SK-N-SH treated with all-trans-retinoic acid at 6 μM for 48 hours (cell line): ENCODE measurements at regions not wholly inside any gene's neighbourhood (a gene's known extent, or its start where the extent isn't known, plus 50 kb on each side); places are given as distances from the start of the nearest gene placed in this dataset.

Experiments
- ATAC-seq: fragments of 200-7000 bp; cut with Tn5 transposase; 3 replicates; pipeline ENCODE4 v1.9.1; 2020; ENCODE audit warnings: mild to moderate bottlenecking, moderate library complexity
- ARNTL ChIP-seq: fragments of 450-650 bp; formaldehyde crosslinking; IDR thresholded peaks from 2 replicates; pipeline ENCODE4 v1.5.0; 2020; ENCODE audit warnings: low read depth, mild to moderate bottlenecking, moderate library complexity, borderline replicate concordance
- BACH2 ChIP-seq: fragments of 250-450 bp; sonication (Bioruptor Pico); IDR thresholded peaks from 2 replicates; pipeline ENCODE4 v1.9.0; 2021; ENCODE audit warnings: mild to moderate bottlenecking, borderline replicate concordance
- CREB5 ChIP-seq: fragments of 250-450 bp; sonication (Bioruptor Pico); IDR thresholded peaks from 2 replicates; pipeline ENCODE4 v1.5.1; 2020; ENCODE audit warnings: low read depth, mild to moderate bottlenecking, moderate library complexity
- CSDC2 ChIP-seq: fragments of 250-450 bp; sonication (Bioruptor Pico); IDR thresholded peaks from 2 replicates; pipeline ENCODE4 v1.5.0; 2020; ENCODE audit warnings: mild to moderate bottlenecking, moderate library complexity
- ESRRG ChIP-seq: fragments of 250-450 bp; sonication (Bioruptor Pico); IDR thresholded peaks from 2 replicates; pipeline ENCODE4 v1.6.1; 2021; ENCODE audit warnings: mild to moderate bottlenecking
- GLIS3 ChIP-seq: fragments of 250-450 bp; sonication (Bioruptor Pico); IDR thresholded peaks from 2 replicates; pipeline ENCODE4 v1.5.0; 2020; ENCODE audit warnings: mild to moderate bottlenecking, moderate library complexity
- ISL1 ChIP-seq: fragments of 250-450 bp; sonication (Bioruptor Pico); IDR thresholded peaks from 2 replicates; pipeline ENCODE4 v2.1.2; 2022; ENCODE audit warnings: mild to moderate bottlenecking, moderate library complexity
- OSR1 ChIP-seq: fragments of 250-450 bp; sonication (Bioruptor Pico); IDR thresholded peaks from 2 replicates; pipeline ENCODE4 v1.8.0; 2022; ENCODE audit warnings: moderate library complexity, mild to moderate bottlenecking, inconsistent platforms
- PATZ1 ChIP-seq: fragments of 250-450 bp; sonication (Bioruptor Pico); IDR thresholded peaks from 2 replicates; pipeline ENCODE4 v1.8.0; 2020; ENCODE audit warnings: mild to moderate bottlenecking, moderate library complexity, borderline replicate concordance
- POU6F1 ChIP-seq: fragments of 250-450 bp; sonication (Bioruptor Pico); IDR thresholded peaks from 2 replicates; pipeline ENCODE4 v1.8.0; 2021; ENCODE audit warnings: low read depth, mild to moderate bottlenecking, moderate library complexity, borderline replicate concordance
- PPARA ChIP-seq: fragments of 250-450 bp; sonication (Bioruptor Pico); IDR thresholded peaks from 2 replicates; pipeline ENCODE4 v1.5.0; 2020; ENCODE audit warnings: mild to moderate bottlenecking, borderline replicate concordance
- RARB ChIP-seq: fragments of 250-450 bp; sonication (Bioruptor Pico); IDR thresholded peaks from 2 replicates; pipeline ENCODE4 v1.8.0; 2021; ENCODE audit warnings: mild to moderate bottlenecking, moderate library complexity
- SNAI2 ChIP-seq: fragments of 250-450 bp; sonication (Bioruptor Pico); IDR thresholded peaks from 2 replicates; pipeline ENCODE4 v1.5.0; 2020; ENCODE audit warnings: mild to moderate bottlenecking, moderate library complexity
- TOX ChIP-seq: fragments of 250-450 bp; sonication (Bioruptor Pico); IDR thresholded peaks from 2 replicates; pipeline ENCODE4 v1.8.0; 2021; ENCODE audit warnings: mild to moderate bottlenecking, moderate library complexity, borderline replicate concordance
- TSHZ2 ChIP-seq: fragments of 250-450 bp; sonication (Bioruptor Pico); IDR thresholded peaks from 2 replicates; pipeline ENCODE4 v1.5.0; 2020; ENCODE audit warnings: mild to moderate bottlenecking, moderate library complexity
- ZC3H10 ChIP-seq: fragments of 250-450 bp; sonication (Bioruptor Pico); IDR thresholded peaks from 2 replicates; pipeline ENCODE4 v1.5.1; 2021; ENCODE audit warnings: mild to moderate bottlenecking, moderate library complexity
- ZFP3 ChIP-seq: fragments of 250-450 bp; sonication (Bioruptor Pico); IDR thresholded peaks from 2 replicates; pipeline ENCODE4 v1.5.0; 2020; ENCODE audit warnings: mild to moderate bottlenecking, moderate library complexity
- ZFP30 ChIP-seq: fragments of 450-650 bp; formaldehyde crosslinking; IDR thresholded peaks from 2 replicates; pipeline ENCODE4 v1.5.0; 2022; ENCODE audit warnings: mild to moderate bottlenecking, moderate library complexity
- ZNF565 ChIP-seq: fragments of 450-650 bp; formaldehyde crosslinking; conservative IDR thresholded peaks from 2 replicates; pipeline ENCODE4 v1.5.0; 2020; ENCODE audit warnings: low read depth, mild to moderate bottlenecking, moderate library complexity
- ZNF70 ChIP-seq: fragments of 450-650 bp; formaldehyde crosslinking; IDR thresholded peaks from 2 replicates; pipeline ENCODE4 v1.5.0; 2020; ENCODE audit warnings: mild to moderate bottlenecking, moderate library complexity
- ZNF8 ChIP-seq: fragments of 450-650 bp; formaldehyde crosslinking; IDR thresholded peaks from 2 replicates; pipeline ENCODE4 v1.5.0; 2020; ENCODE audit warnings: mild to moderate bottlenecking, moderate library complexity
- TF ChIP-seq, protein P1 (sequence below): fragments of 250-450 bp; sonication (Bioruptor Pico); IDR thresholded peaks from 2 replicates; pipeline ENCODE4 v1.5.1; 2021; ENCODE audit warnings: mild to moderate bottlenecking, moderate library complexity

- TF ChIP-seq PPARA = no peak
- TF ChIP-seq PATZ1 (CRISPR knock-in tag) = no peak
- no peak for TF ChIP-seq ZC3H10 (CRISPR knock-in tag)
- TF ChIP-seq SNAI2 (CRISPR knock-in tag) = no peak
- no peak for TF ChIP-seq BACH2 (CRISPR knock-in tag)
- TF ChIP-seq ZFP30 (CRISPR knock-in tag) = no peak
- no peak for TF ChIP-seq CREB5 (CRISPR knock-in tag)
- no peak for TF ChIP-seq GLIS3
- no peak for TF ChIP-seq TOX (CRISPR knock-in tag)
- no peak for TF ChIP-seq ZNF565 (CRISPR knock-in tag)
- TF ChIP-seq TSHZ2 = no peak
- no peak for TF ChIP-seq OSR1 (CRISPR knock-in tag)
- no peak for ATAC-seq
Observed at GRCh38 chr1:95983831-95984230, 737.8 kb upstream of the PTBP2 start.

DNA sequence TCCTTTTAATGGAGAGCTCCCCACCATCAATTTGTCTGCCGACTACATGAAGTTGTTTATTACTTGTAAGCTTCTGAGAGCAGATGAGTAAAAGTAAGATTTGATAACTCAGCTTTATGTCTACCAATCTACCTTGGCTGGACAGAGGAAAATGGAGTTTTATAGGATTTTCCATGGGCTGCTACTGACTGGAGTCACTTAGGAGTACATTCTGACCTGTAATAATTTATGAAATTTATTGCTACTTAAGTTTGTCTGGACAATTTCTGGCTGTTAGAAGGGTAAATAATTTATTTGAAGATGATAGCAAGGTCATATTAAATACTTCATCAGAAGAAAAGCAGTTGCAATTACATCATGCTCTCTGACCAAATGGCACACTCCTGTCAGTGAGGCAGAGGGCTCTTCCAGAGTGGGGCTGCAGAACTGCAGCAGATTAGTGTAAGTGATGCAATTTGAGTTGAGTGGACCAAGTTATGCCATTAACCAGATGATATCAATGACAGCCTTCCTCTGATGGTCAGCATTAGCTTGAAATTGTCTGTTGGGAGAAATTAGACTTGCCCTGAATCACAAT lies 736.7 kb upstream of the PTBP2 start:
- ATAC-seq = no peak; the same call in 2 of the 3 replicates
- TF ChIP-seq TOX (CRISPR knock-in tag) = no peak
- TF ChIP-seq ZC3H10 (CRISPR knock-in tag) = no peak
- 0 out of 2 replicates have a peak, but pooled peaks have one; percentile 47 for TF ChIP-seq CSDC2 (CRISPR knock-in tag)
- peak; percentile 87 for TF ChIP-seq TSHZ2
- TF ChIP-seq ESRRG (CRISPR knock-in tag) = no peak
- no peak for TF ChIP-seq BACH2 (CRISPR knock-in tag)
- peak; percentile 98 for TF ChIP-seq ISL1 (CRISPR knock-in tag)
- peak; percentile 37; the same call in 1 of the 2 replicates for TF ChIP-seq PATZ1 (CRISPR knock-in tag)
- no peak for TF ChIP-seq ZNF565 (CRISPR knock-in tag)
- TF ChIP-seq CREB5 (CRISPR knock-in tag) = peak; percentile 98
- TF ChIP-seq ZFP30 (CRISPR knock-in tag) = no peak
- no peak for TF ChIP-seq ARNTL (CRISPR knock-in tag)
- no peak for TF ChIP-seq OSR1 (CRISPR knock-in tag)
- TF ChIP-seq, protein P1, sequence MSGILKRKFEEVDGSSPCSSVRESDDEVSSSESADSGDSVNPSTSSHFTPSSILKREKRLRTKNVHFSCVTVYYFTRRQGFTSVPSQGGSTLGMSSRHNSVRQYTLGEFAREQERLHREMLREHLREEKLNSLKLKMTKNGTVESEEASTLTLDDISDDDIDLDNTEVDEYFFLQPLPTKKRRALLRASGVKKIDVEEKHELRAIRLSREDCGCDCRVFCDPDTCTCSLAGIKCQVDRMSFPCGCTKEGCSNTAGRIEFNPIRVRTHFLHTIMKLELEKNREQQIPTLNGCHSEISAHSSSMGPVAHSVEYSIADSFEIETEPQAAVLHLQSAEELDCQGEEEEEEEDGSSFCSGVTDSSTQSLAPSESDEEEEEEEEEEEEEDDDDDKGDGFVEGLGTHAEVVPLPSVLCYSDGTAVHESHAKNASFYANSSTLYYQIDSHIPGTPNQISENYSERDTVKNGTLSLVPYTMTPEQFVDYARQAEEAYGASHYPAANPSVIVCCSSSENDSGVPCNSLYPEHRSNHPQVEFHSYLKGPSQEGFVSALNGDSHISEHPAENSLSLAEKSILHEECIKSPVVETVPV (CRISPR knock-in tag) = 0 out of 2 replicates have a peak, but pooled peaks have one; percentile 56
- peak; percentile 32; the same call in 1 of the 2 replicates for TF ChIP-seq GLIS3
- no peak; the same call in 1 of the 2 replicates for TF ChIP-seq POU6F1 (CRISPR knock-in tag)
- peak; percentile 8; the same call in 1 of the 2 replicates for TF ChIP-seq ZNF8
- no peak for TF ChIP-seq PPARA
- TF ChIP-seq RARB (CRISPR knock-in tag) = no peak
- peak; percentile 52 for TF ChIP-seq ZFP3 (CRISPR knock-in tag)
- peak; percentile 26; the same call in 1 of the 2 replicates for TF ChIP-seq SNAI2 (CRISPR knock-in tag)
- TF ChIP-seq ZNF70 (CRISPR knock-in tag) = 0 out of 2 replicates have a peak, but pooled peaks have one; percentile 25
